ENCODE measurements at regions not wholly inside any gene's neighbourhood (a gene's known extent, or its start where the extent isn't known, plus 50 kb on each side); places are given as distances from the start of the nearest gene placed in this dataset.

GRCh38 chr7:14959339-14959738 lies 56.8 kb upstream of the DGKB start:
- TF ChIP-seq CTCF (IDR thresholded peaks at IDR 0.05 in 4 of 5, conservative IDR thresholded peaks at IDR 0.05 in 1 of 5) (no peak), POLR2A (IDR thresholded peaks at IDR 0.05) (no peak)
